AG09319 (cell line): ENCODE measurements at regions not wholly inside any gene's neighbourhood (a gene's known extent, or its start where the extent isn't known, plus 50 kb on each side); places are given as distances from the start of the nearest gene placed in this dataset.

Source experiments
- DNase-seq: peaks from one replicate; pipeline ENCODE4 v3.0.0-alpha.2; 2010; ENCODE audit warnings: low read depth; ENCODE audit errors: extremely low read depth
- TF ChIP-seq, protein P1 (sequence below): IDR thresholded peaks from 2 replicates; pipeline ENCODE4 v1.5.1; 2011; ENCODE audit warnings: low read depth, mild to moderate bottlenecking, inconsistent platforms, low read length, moderate library complexity

DNA sequence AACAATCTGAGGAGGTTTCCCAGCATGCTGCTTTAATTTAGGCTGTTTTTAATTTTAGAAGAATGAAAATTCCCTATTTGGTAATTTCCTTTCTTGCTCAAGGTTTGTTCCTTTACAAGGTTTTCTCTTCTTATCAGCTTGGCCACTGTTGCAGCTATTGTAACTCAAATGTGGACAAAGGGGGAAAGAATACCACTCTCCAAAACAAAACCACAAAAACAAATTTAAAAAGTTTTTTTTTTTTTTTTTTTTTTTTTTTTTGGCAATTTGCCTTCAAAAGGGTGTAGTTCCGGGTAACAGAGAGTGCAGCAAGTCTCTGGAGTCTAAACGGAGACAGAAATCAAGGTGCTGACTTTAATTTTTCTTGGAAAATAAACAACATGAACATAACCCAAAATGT, 306.4 kb upstream of the ARGLU1 start:
- TF ChIP-seq, protein P1, sequence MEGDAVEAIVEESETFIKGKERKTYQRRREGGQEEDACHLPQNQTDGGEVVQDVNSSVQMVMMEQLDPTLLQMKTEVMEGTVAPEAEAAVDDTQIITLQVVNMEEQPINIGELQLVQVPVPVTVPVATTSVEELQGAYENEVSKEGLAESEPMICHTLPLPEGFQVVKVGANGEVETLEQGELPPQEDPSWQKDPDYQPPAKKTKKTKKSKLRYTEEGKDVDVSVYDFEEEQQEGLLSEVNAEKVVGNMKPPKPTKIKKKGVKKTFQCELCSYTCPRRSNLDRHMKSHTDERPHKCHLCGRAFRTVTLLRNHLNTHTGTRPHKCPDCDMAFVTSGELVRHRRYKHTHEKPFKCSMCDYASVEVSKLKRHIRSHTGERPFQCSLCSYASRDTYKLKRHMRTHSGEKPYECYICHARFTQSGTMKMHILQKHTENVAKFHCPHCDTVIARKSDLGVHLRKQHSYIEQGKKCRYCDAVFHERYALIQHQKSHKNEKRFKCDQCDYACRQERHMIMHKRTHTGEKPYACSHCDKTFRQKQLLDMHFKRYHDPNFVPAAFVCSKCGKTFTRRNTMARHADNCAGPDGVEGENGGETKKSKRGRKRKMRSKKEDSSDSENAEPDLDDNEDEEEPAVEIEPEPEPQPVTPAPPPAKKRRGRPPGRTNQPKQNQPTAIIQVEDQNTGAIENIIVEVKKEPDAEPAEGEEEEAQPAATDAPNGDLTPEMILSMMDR: no peak
- DNase-seq: no peak

DNA sequence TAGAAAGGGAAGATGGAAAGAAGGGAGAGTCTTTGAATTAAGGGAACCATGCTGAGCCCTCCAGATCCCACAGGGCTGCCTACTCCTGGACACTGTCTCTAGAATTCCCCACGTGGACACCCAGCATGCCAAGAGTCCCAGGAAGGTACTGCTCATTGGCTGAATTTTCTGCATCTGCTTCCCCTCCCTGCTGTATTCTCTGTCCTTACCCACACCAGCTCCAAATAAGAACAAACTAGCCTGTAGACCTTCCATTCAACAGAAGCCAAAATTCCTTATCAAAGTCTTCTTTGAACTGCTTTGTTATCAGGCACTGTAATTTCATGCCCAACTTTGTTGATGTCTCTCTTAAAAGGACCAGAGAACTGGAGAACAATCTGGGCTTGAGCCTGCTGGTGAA, 305.9 kb upstream of the ARGLU1 start:
- TF ChIP-seq, protein P1: no peak
- no peak for DNase-seq

DNA sequence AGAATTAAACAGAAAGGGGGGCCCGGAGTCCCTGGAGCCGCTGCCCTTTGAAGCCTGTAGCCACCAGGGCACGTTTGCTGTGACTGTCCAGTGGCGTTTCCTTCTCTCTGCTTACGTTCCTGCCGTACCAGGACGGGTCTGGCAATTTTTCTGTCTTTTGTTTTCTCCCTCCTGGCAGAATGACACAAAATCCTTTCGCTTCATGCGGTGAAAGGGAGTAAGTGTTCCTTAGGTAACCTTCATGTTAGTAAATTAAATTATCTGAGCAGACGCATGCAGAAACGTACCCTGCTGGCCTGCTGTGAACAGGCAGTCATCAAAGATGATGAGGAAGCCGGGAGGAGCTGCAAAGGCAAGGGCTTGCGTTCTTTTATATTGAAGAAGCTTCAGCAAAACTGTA, 299.3 kb upstream of the ARGLU1 start:
- DNase-seq: no peak
- TF ChIP-seq, protein P1: no peak

DNA sequence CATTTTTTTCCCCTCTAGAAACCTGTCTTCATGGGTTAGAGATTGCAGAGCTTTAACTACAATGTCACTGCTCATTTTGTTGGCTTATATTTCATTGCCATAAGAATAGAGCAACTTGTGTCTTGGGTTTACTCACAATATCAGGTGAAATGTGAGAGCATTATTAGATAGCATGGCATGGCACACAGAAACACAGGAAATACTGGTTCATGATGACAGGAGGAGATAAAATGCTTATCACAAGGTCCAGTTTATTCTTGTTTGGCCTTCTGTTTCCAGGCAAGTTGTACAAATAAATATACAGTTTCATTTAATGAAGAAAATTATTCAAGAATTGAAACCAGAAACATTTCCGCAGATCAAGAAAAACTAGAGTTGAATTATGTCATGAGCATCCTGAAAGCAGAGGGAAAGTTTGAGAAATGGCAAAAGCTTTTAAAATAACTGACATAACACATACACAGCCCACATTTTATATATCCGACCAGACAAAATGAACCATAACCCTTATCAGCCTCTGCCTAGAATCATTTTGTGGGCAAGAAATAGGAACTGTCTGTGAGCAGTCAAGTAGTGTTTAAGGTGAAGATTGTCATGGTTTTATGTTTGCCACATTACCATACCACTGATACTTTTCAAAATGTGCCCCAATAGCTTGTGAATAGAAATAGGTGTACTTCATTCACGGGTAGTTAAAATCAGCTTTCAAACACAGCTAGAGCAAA, 297.9 kb upstream of the ARGLU1 start:
- DNase-seq: no peak
- TF ChIP-seq, protein P1: no peak

DNA sequence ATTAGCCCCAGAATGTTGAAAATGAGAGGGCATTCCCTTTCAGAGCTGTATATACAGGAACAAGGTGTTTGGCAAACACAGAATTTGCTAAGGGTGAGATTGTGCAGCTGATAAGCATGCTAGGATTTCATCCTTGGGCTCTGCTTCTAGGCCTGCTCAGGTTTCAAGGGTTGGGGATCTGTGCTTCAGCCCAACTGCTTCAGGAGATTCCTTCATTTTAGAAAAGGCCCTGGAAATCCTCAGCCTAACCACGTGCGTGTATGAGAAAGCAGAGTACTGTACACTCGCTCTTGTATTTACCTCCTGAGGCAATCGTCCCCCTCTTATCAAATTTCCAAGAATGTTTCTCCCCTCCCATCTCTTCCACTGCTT, 291.6 kb upstream of the ARGLU1 start:
- no peak for DNase-seq
- TF ChIP-seq, protein P1: no peak

DNA sequence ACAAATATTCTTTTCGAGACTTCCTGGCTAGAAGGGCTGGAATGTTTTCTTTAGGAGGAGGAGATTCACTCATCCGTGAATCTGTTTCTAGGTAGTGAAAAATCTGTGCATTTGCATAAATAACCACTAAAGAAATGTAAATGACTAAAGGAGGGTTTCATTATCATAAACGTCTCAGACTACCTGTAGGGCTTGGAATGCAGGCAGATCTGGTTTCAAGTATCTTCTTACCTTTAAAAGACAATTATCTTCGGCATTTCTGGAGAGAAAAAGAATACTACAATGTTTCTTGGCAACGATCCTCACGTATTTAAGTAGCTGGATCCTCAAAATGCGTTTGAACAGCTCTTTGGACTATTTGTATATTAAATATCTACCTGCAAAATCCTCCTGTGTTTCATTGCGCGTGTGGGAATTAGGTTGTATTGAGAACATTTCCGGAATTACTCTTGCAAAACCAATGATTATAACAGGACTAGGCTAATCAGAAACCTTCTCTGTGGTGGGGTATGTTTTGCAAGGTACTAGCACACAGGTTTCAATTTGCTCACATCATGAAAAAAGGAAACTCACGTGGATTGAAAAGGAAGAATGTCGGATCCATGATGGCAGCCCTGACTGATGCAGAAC, 291.1 kb upstream of the ARGLU1 start:
- TF ChIP-seq, protein P1: no peak
- DNase-seq: no peak

DNA sequence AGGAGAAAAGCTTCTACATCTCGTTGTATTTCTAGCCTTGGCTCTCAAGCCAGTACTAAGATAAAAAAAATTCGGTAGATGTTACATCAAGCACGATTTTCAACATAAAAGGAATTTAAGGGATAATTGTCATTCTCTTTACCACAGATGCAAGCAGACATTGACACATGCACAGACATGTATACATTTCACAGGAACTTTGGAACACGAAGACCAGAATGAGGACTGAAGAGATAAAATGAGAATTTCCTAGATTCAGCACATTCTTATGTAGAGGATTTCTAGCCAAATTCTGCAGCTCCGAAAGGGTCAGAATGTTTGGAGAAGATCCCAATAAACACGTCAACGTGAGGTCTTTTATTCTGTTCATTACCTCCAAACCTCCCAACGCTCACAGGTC, 284.5 kb upstream of the ARGLU1 start:
- no peak for DNase-seq
- TF ChIP-seq, protein P1: no peak
